Glutamatergic neuron (in vitro differentiated cells): ENCODE measurements at regions not wholly inside any gene's neighbourhood (a gene's known extent, or its start where the extent isn't known, plus 50 kb on each side); places are given as distances from the start of the nearest gene placed in this dataset.

ENCODE experiments used
- DNase-seq: peaks from one replicate; pipeline ENCODE4 v3.0.0; 2022
- H3K27ac Mint-ChIP-seq: one replicate; pipeline ENCODE4 v1.8.0; 2020; ENCODE audit warnings: mild to moderate bottlenecking, mixed read lengths, inconsistent platforms; ENCODE audit not compliant: unreplicated experiment
- H3K27me3 Mint-ChIP-seq: one replicate; pipeline ENCODE4 v1.8.0; 2020; ENCODE audit warnings: mild to moderate bottlenecking, moderate library complexity, mixed read lengths, inconsistent platforms; ENCODE audit not compliant: unreplicated experiment
- H3K36me3 Mint-ChIP-seq: one replicate; pipeline ENCODE4 v1.8.0; 2020; ENCODE audit warnings: mild to moderate bottlenecking, mixed read lengths, inconsistent platforms; ENCODE audit not compliant: unreplicated experiment
- H3K4me1 Mint-ChIP-seq: one replicate; pipeline ENCODE4 v1.8.0; 2020; ENCODE audit warnings: mild to moderate bottlenecking, low read depth, mixed read lengths, inconsistent platforms; ENCODE audit not compliant: unreplicated experiment
- H3K4me3 Mint-ChIP-seq: one replicate; pipeline ENCODE4 v1.8.0; 2020; ENCODE audit warnings: mild to moderate bottlenecking, mixed read lengths, inconsistent platforms; ENCODE audit not compliant: unreplicated experiment
- H3K9me3 Mint-ChIP-seq: one replicate; pipeline ENCODE4 v1.8.0; 2020; ENCODE audit warnings: mild to moderate bottlenecking, moderate library complexity, mixed read lengths, inconsistent platforms; ENCODE audit not compliant: unreplicated experiment
- CTCF ChIP-seq: fragments of 200-600 bp; sonication (generic); IDR thresholded peaks from one replicate; pipeline ENCODE4 v1.5.0; 2021; ENCODE audit not compliant: partially characterized antibody, unreplicated experiment

- Mint-ChIP-seq H3K36me3 (peaks cover 7% of the 10 kb centered on the region), H3K9me3 (peaks cover 5% of the 10 kb centered on the region), H3K4me3 (no peak overlapping the region), H3K27me3 (no peaks in the 10 kb centered on the region), H3K4me1 (no peaks in the 10 kb centered on the region), H3K27ac (no peak overlapping the region)
- no peak for TF ChIP-seq CTCF
- DNase-seq, result no peak
Observed at GRCh38 chr1:30532621-30533020, 190.8 kb downstream of the MATN1 start.

GRCh38 chr1:30527511-30528140 is 195.8 kb downstream of the MATN1 start:
- no peak for DNase-seq

DNA sequence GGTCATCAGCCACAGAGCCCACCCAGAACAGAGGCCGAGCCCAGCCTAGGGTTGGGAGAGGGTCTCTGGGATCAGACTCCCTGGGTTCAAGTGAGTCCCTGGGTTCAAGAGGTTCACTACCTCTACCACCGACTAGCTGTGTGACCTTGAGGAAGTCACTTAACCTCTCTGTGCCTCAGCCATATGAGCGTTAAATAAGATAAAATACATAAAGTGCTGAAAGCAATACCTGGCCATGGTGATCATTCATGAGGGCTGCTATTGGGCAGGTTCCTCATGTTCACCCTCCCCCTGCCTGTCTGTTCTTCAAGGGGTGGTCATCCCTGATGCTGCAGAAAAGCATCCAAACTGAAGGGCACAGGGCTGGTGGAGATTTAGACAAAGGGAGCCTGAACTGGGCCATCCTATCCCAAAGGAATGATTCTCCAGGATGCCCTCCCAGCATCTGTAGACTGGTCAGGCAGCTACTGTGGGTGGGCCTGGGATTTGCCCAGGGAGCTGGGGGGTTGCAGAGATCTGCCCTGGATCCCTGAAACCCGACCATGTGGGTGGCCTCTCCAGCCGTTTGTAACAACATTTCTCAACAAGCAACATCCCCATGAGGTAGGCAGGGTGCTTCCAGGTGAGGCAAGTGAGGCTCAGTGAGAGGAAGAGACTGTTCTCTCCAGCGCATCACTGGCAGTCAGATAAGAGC is 196.6 kb downstream of the MATN1 start:
- Mint-ChIP-seq H3K27ac (no peak overlapping the region), H3K27me3 (peaks cover 4% of the 10 kb centered on the region), H3K9me3 (peaks cover 1% of the 10 kb centered on the region), H3K4me3 (no peak overlapping the region), H3K36me3 (no peaks in the 10 kb centered on the region), H3K4me1 (no peaks in the 10 kb centered on the region)
- no peak for TF ChIP-seq CTCF
- no peak for DNase-seq

More at GRCh38 chr1:30527511-30528140, 195.8 kb downstream of the MATN1 start:
- Mint-ChIP-seq H3K4me1 (no peaks in the 10 kb centered on the region), H3K36me3 (peaks cover 3% of the 10 kb centered on the region), H3K4me3 (no peak overlapping the region), H3K27ac (no peak overlapping the region), H3K27me3 (peaks cover 4% of the 10 kb centered on the region), H3K9me3 (no peaks in the 10 kb centered on the region)
- TF ChIP-seq CTCF, result no peak

DNA sequence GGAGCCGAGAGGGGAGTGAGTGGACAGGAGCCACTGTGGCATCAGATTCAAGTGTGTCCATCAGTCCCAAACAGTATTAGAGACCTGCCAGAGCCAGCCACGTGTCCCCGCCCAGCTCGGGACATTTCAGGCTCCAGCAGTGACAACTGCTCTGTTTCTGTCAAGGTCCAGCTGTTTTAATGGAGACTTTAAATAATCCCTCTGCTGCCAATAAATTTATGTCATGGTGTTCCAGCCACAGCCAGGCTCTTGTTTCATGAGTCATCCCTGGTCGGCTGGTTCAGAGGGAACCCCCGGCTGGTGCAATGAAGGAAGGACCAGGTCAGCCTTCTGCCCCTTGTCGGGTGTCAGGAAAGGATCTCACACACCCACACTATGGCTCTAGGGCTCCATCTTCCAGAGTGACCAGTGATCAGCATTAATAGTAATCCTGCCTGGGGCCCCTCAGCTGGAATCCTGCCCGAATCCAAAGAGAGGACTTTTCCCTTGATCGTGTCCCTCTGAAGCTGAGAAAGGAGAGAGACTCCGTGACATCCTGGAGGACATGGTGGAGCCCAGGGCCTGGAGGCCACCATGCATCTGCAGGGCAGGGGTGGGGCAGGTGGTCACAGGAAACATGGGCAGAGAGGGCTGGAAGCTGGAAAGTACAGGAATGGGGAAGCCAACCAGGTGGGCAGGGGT is 197.3 kb downstream of the MATN1 start:
- no peak overlapping the region for H3K4me3 Mint-ChIP-seq
- H3K27me3 Mint-ChIP-seq, result peaks cover 4% of the 10 kb centered on the region
- no peak for TF ChIP-seq CTCF
- H3K27ac Mint-ChIP-seq, result no peak overlapping the region
- no peak for DNase-seq
- H3K9me3 Mint-ChIP-seq, result peaks cover 1% of the 10 kb centered on the region
- no peaks in the 10 kb centered on the region for H3K4me1 Mint-ChIP-seq
- H3K36me3 Mint-ChIP-seq, result no peaks in the 10 kb centered on the region

DNA sequence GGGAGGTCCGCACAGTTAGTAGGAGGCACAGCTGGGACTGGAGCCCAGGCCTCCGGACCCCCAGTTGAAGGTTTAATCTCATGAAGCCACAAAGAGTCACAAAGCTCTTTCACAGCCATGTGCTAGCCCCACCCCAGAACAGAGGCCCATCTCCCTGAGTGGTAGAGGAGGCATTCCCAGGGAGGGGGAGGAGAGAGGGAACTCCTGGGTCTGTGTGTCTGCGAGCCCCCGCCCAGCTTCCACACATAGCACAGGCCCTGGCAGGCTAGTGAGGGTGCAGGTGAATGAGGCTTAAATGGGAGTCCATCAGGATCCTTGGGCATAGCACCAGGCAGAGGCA is 197.8 kb downstream of the MATN1 start:
- Mint-ChIP-seq H3K27ac (no peak overlapping the region), H3K4me1 (no peaks in the 10 kb centered on the region), H3K4me3 (no peak overlapping the region), H3K27me3 (peaks cover 4% of the 10 kb centered on the region), H3K9me3 (peaks cover 1% of the 10 kb centered on the region), H3K36me3 (no peaks in the 10 kb centered on the region)
- DNase-seq, result no peak
- no peak for TF ChIP-seq CTCF
